SJCRH30 (cell line): ENCODE measurements at regions not wholly inside any gene's neighbourhood (a gene's known extent, or its start where the extent isn't known, plus 50 kb on each side); places are given as distances from the start of the nearest gene placed in this dataset.

Experiments used
- DNase-seq, 2 experiments: peaks; one replicate each; pipeline ENCODE4 v3.0.0-alpha.2; 2015 to 2020
- H3K27ac ChIP-seq: fragments of 250-450 bp; sonication (Bioruptor Pico); 2 replicates; pipeline ENCODE4 v1.5.1; 2020; ENCODE audit warnings: mild to moderate bottlenecking, moderate library complexity
- H3K27me3 ChIP-seq: fragments of 250-450 bp; sonication (Bioruptor Pico); 2 replicates; pipeline ENCODE4 v1.5.1; 2020; ENCODE audit warnings: mild to moderate bottlenecking, moderate library complexity
- H3K36me3 ChIP-seq: fragments of 250-450 bp; sonication (Bioruptor Pico); 2 replicates; pipeline ENCODE4 v1.5.1; 2020; ENCODE audit warnings: mild to moderate bottlenecking, moderate library complexity
- H3K4me1 ChIP-seq: fragments of 250-450 bp; sonication (Bioruptor Pico); 2 replicates; pipeline ENCODE4 v1.5.1; 2020; ENCODE audit warnings: mild to moderate bottlenecking, moderate library complexity
- H3K4me3 ChIP-seq: fragments of 250-450 bp; sonication (Bioruptor Pico); 2 replicates; pipeline ENCODE4 v1.5.1; 2020; ENCODE audit warnings: mild to moderate bottlenecking, moderate library complexity
- H3K9me3 ChIP-seq: fragments of 250-450 bp; sonication (Bioruptor Pico); replicated peaks from 2 replicates; pipeline ENCODE4 v1.5.1; 2020; ENCODE audit warnings: mild to moderate bottlenecking, moderate library complexity

DNA sequence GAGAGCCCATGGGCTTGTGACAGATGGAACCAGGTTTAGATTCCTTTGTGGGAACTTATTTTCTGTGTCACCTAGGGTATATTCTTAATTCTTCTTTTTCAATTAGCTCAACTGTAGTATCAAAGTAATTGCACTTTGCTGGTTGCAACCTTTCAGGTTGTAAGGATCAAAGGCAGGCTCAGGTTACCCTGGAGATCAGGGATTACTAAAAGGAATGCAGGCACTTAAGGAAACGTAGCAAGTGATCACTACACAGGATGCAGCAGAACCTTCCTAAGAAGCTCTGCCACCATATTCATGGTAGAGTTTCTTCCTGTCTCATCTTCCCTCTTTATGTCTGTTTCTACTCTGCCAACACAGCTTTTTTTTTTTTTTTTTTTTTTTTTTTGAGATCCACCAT lies 133.2 kb upstream of the JAG1 start:
- no peak overlapping the region for H3K4me3 ChIP-seq
- no peaks in the 10 kb centered on the region for H3K9me3 ChIP-seq
- no peaks in the 10 kb centered on the region for H3K27me3 ChIP-seq
- no peak for DNase-seq
- no peaks in the 10 kb centered on the region for H3K4me1 ChIP-seq
- no peaks in the 10 kb centered on the region for H3K36me3 ChIP-seq
- H3K27ac ChIP-seq: no peak overlapping the region

DNA sequence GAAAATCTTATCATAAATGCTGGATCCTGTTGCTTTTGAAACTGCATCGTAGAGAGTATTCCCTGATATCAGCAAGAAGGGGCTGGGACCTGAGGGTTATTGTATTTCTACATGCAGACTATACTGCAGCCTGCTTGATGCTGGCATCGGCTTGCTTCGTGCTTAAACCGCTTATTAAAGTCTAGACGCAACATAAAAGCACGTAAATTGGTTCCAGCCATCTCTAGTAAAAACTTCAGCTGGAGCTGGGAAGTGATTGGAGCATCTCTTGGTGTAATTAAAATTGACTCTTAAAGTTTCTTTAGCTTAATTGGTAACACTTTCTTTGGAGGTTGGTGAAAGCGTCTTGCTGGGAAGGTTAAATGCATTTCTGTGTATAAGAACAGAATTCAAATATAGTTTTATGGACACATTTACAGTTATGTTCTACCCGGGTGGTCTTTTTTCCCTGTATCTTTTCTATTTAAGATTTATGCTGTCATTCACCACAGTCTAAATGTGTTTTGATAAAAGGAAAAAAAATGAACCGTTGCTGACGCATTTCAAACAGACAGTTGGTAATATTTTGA lies 139.0 kb upstream of the JAG1 start:
- Histone ChIP-seq H3K9me3 (no peaks in the 10 kb centered on the region), H3K4me3 (no peak overlapping the region), H3K36me3 (no peaks in the 10 kb centered on the region), H3K4me1 (no peaks in the 10 kb centered on the region), H3K27me3 (no peaks in the 10 kb centered on the region), H3K27ac (no peak overlapping the region)
- DNase-seq: no peak

DNA sequence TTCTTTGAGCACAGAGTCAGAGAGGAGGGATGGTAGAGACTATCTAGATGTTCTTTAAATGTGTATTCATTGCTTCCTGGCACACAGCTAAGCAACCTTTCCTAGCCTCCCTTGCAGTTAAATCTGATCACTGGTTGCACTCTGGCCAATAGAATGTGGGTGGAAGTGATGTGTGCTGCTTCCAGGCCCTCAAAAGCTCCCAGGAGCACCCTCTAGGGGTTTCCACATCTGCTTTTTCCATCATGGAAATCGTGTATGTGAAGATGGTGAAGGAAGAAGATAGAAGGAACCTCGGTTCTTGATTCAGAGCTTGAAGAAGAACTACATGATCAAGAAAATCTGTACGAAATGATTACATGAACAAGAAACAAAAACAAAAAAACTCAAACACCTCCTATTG lies 149.8 kb upstream of the JAG1 start:
- Histone ChIP-seq H3K4me1 (no peaks in the 10 kb centered on the region), H3K36me3 (no peaks in the 10 kb centered on the region), H3K27me3 (no peaks in the 10 kb centered on the region), H3K9me3 (no peaks in the 10 kb centered on the region), H3K27ac (no peak overlapping the region), H3K4me3 (no peak overlapping the region)
- DNase-seq: no peak

DNA sequence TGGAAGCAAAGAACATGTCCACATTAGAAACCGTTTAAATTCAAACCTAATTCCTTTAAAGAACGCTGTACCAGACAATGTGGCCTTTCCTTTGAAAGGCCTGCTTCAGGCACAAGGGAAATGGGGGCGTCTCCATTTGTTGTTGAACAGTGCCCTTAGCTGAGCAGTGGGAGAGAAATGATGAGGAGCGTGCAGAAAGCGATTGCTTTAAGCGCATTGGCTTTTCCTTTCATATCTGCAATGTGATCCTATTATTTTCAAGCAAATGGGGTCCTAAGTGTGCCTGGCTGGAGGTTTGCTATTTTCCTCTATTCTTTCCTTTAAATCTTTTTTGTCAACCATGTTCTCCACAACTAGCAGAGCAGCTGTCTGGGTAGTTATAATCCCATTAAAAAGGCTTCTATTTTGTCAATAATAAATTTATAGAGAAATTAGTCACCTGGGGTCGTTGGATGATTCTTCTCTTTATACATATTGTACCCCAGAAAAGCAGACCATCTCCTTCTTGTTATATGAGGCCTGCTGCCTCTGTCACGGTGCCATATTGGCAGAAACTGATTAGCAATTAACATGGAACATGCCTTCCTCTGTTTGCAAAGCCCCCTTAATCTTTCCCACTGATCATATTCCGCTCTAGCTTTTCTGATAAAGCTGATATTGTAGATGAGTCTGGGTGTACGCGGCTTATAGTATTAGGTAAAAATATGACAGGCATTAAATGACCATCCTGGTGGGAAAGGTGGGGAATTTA lies 151.1 kb upstream of the JAG1 start:
- no peak for DNase-seq
- H3K27ac ChIP-seq: no peak overlapping the region
- H3K4me3 ChIP-seq: no peak overlapping the region
- H3K9me3 ChIP-seq: no peaks in the 10 kb centered on the region
- no peaks in the 10 kb centered on the region for H3K36me3 ChIP-seq
- 0 out of 2 replicates have a peak, but pooled peaks cover 5% of the 10 kb centered on the region for H3K27me3 ChIP-seq
- no peaks in the 10 kb centered on the region for H3K4me1 ChIP-seq

DNA sequence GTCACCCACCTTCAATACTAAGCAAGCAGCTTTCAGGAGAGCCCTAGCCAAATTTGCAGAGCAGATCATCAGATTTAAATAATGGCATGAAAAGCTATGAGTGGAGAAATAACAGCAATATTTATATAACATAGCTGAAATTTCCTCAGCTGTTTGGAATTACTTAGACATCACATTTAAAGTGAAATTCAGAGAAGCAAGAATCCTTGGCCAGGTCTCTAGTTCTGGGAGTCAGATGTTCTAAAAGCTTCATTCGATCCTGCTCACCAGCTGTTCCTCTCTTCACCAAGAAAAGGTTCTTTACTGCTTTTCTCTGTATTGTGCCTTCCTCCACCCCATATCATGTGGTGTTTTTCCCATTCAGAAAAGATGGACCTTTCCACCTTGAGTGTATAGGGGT lies 152.3 kb upstream of the JAG1 start:
- Histone ChIP-seq H3K9me3 (no peaks in the 10 kb centered on the region), H3K36me3 (no peaks in the 10 kb centered on the region), H3K27me3 (0 out of 2 replicates have a peak, but pooled peaks cover 5% of the 10 kb centered on the region), H3K4me3 (no peak overlapping the region), H3K4me1 (no peaks in the 10 kb centered on the region), H3K27ac (no peak overlapping the region)
- DNase-seq: no peak

DNA sequence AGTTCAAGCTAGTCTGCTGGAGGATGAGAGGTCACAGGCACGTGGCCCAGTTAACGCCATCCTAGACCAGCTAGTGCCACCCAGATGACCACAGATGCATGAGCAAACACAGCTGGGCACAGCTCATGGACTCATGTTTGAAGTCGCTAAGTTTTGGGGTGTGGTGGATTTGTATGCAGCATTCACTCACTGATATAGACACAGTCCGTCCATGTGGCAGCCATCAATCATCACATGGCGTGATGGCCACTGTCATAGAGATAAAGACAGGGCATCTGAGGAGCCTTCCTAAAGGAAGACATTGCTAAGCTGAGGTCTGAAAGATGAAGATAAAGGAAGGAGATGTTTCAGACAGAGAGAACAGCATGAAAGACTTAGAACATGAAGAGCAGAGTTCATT lies 154.4 kb upstream of the JAG1 start:
- Histone ChIP-seq H3K4me1 (no peaks in the 10 kb centered on the region), H3K27me3 (0 out of 2 replicates have a peak, but pooled peaks cover 5% of the 10 kb centered on the region), H3K27ac (no peak overlapping the region), H3K36me3 (no peaks in the 10 kb centered on the region), H3K9me3 (no peaks in the 10 kb centered on the region), H3K4me3 (no peak overlapping the region)
- DNase-seq: no peak

DNA sequence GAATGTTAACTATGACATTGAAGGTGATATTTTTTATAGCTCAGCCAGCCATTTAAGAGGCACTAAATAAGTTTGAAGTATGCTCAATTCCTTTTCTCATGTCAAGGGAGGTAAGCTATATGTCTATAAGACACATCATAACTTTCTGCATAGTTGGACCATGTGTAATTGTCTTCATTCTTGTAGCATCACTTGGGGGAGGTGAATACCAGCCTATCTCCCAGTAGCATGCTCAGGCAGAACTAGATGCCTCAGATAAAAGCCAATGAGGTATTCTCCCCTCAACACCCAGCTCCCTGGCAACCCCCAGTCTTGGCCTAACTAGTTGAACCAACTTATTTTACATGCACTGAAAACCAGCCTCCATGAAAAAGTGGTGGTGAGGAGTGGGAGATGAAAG lies 158.3 kb upstream of the JAG1 start:
- H3K36me3 ChIP-seq: no peaks in the 10 kb centered on the region
- 0 out of 2 replicates have a peak, but pooled peaks cover 5% of the 10 kb centered on the region for H3K27me3 ChIP-seq
- no peak overlapping the region for H3K27ac ChIP-seq
- no peak for DNase-seq
- no peak overlapping the region for H3K4me3 ChIP-seq
- no peaks in the 10 kb centered on the region for H3K4me1 ChIP-seq
- no peaks in the 10 kb centered on the region for H3K9me3 ChIP-seq

DNA sequence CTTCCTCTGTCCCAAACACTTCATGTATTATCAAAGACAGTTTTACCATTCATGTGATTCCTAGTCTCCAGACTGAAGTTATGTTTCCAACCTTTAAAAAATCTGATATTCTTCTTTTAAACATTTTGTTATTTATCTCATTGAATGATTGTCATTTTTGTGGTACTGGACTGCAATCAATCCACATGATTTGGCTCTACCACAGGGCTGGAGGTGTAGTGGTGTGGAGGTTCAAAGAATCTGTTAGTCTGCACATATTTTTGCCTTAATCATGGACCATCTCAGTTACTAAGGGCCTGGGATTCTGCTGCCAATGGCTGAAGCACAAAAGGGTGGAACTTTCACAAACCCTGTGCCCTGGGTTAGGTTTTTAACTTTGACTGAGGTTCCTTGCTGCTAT lies 164.1 kb upstream of the JAG1 start:
- H3K4me1 ChIP-seq: no peaks in the 10 kb centered on the region
- no peak overlapping the region for H3K27ac ChIP-seq
- H3K4me3 ChIP-seq: no peak overlapping the region
- DNase-seq: no peak
- H3K36me3 ChIP-seq: no peaks in the 10 kb centered on the region
- no peaks in the 10 kb centered on the region for H3K9me3 ChIP-seq
- no peaks in the 10 kb centered on the region for H3K27me3 ChIP-seq

DNA sequence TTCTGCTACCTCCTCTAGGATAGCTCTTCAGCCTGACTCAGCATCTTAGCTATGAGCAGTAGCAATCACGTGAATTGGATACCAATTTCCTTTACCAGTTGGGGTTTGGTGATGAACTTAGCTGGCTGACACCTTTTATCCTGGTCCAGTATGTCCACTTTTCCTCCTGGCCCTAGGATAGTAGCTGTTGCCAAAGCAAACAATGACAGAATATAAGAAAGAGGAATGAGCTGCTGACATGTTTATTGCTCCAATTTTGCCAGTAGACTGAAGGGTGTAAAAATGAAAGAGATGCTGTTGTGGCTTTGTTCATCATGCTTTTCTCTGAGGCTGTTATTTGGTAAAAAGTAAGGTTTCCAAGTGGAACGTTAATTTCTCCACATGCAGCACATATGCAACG lies 168.3 kb upstream of the JAG1 start:
- Histone ChIP-seq H3K36me3 (no peaks in the 10 kb centered on the region), H3K4me1 (no peaks in the 10 kb centered on the region), H3K4me3 (no peak overlapping the region), H3K27me3 (no peaks in the 10 kb centered on the region), H3K27ac (no peak overlapping the region), H3K9me3 (no peaks in the 10 kb centered on the region)
- no peak for DNase-seq

DNA sequence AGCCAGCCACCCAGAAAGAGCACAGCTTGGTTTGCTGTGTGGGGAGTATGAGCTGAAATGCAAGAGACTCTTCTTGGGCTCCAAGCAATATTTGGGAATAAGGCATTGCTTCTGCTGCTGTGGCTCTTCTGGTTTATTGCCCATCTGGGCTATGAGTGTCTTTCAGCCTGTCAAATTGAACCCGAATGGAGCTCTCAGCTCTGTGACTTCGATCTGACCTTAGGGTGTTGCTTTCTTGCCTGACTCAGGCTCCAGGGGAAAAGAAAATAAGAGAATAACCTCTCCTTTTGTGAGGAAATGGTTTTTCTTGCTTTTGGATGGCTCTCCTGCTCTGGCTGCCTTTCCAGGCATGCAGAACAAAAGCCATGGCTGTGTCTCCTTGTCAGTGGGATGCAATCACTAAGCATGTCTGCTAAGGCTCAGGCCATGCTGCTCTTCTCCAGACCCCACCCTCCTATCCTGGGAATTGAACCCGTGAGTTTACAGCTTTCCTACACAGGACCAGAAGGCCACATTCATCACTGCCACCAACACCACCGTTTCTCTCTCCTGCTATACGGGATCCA lies 169.4 kb upstream of the JAG1 start:
- H3K36me3 ChIP-seq: no peaks in the 10 kb centered on the region
- H3K9me3 ChIP-seq: no peaks in the 10 kb centered on the region
- no peaks in the 10 kb centered on the region for H3K27me3 ChIP-seq
- no peaks in the 10 kb centered on the region for H3K4me1 ChIP-seq
- H3K4me3 ChIP-seq: no peak overlapping the region
- DNase-seq: no peak
- no peak overlapping the region for H3K27ac ChIP-seq

DNA sequence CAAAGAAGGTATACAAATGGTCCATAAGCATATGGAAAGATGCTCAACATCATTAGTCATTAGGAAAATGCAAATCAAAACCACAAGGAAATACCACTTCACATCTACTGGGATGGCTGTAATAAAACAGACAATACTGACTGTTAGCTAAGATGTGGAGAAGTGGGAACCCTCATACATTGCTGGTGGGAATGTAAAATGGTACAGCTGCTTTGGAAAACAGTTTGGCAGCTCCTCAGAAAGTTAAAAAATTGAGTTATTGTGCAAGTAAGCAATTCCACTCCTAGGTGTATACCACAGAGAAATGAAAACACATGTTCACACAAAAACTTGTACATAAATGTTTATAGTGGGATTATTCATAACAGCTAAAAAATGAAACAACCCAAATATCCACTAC lies 173.0 kb upstream of the JAG1 start:
- Histone ChIP-seq H3K4me3 (no peak overlapping the region), H3K4me1 (peaks cover 15% of the 10 kb centered on the region), H3K27me3 (no peaks in the 10 kb centered on the region), H3K36me3 (no peaks in the 10 kb centered on the region), H3K27ac (no peak overlapping the region), H3K9me3 (no peaks in the 10 kb centered on the region)
- no peak for DNase-seq

DNA sequence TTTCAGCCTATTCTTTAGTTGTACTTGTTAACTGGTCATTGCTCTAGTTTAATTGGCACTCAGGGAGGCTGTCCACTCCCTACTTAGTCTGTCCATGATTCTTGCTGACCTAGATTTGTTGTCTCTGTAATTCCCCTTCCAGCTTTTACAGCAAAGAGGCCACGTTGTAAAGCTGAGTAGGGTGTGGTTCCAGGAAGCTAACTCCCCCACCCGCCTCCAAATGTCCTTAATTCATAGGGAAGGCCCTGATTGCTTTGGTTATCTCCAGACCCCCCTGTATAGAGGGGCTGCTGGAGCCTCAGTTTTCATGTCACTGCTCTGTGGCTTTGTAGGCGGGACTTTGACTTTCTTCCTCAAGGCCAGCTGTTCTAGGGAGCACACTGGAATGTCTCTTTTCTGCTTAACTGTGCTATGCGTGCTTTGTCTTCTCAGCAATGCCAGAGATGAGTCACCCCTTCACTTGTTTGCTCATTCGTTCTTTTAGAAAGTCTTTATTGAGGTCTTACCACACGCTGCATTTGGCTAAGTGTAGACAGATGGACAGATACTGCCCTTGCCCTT lies 175.1 kb upstream of the JAG1 start:
- Histone ChIP-seq H3K4me1 (peaks cover 15% of the 10 kb centered on the region), H3K36me3 (no peaks in the 10 kb centered on the region), H3K9me3 (no peaks in the 10 kb centered on the region), H3K27me3 (no peaks in the 10 kb centered on the region), H3K27ac (0 out of 2 replicates have a peak overlapping the region, but pooled peaks have one; percentile 4), H3K4me3 (no peak overlapping the region)
- DNase-seq: peak; percentile 72 to 83

DNA sequence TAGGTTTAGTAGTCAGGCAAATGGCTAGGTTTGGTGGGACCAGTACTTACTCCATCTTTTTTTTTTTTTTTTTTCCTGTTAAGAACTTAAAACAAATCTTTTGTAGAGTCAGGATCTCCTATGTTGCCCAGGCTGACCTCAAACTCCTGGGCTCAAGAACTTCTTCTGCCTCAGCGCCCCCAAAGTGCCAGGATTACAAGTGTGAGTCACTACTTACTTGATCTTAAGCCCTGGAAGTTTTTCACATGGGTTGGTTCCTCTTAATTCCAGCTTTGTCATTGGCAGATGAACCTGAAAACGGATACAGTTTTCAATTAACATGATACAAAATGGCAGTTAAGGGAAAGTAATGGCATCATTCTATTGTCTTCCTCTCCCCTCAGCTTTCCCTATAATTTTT lies 179.4 kb upstream of the JAG1 start:
- H3K27ac ChIP-seq: no peak overlapping the region
- no peaks in the 10 kb centered on the region for H3K36me3 ChIP-seq
- H3K27me3 ChIP-seq: no peaks in the 10 kb centered on the region
- no peak for DNase-seq
- peaks cover 15% of the 10 kb centered on the region for H3K4me1 ChIP-seq
- no peaks in the 10 kb centered on the region for H3K9me3 ChIP-seq
- no peak overlapping the region for H3K4me3 ChIP-seq

DNA sequence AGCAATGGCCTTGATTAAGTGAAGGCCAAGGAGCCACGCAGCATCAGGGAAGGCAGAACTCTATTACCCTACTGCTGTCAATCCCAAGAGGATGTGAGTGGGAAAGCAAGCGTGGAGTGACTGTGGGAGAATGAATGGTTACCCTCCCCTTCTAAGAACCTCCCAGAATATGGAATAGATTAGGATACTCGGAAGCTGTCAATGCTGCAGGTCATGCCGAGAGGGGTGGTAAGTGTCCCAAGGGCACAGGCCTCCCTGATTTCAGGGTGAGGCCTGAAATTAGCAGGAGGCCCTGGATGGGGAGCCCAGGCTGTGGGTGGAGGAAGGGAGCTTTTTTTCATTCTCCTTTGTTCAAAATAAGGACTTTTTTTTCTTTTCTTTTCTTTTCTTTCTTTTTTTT lies 179.9 kb upstream of the JAG1 start:
- Histone ChIP-seq H3K4me3 (no peak overlapping the region), H3K27me3 (no peaks in the 10 kb centered on the region), H3K27ac (no peak overlapping the region), H3K36me3 (no peaks in the 10 kb centered on the region), H3K4me1 (peaks cover 13% of the 10 kb centered on the region), H3K9me3 (no peaks in the 10 kb centered on the region)
- DNase-seq: no peak

DNA sequence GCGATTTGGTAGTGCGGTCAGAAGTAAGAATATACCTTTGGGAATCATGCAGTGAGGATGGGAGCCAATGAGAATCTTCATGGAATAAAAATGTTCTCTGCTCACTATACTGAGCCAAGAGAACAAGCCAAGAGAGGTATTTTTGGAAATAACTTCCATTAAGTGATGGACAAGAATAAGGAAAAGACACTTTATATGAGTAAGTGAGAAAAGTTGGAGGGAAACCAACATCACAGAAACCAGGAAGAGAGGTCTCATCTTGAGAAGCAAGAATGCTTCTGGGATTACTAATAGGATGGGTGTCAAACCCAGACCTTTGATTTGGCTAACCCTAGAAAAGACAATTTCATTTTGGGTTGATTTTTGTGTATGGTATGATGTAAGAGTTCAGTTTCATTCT lies 181.2 kb upstream of the JAG1 start:
- no peaks in the 10 kb centered on the region for H3K36me3 ChIP-seq
- H3K27me3 ChIP-seq: no peaks in the 10 kb centered on the region
- no peak for DNase-seq
- H3K4me1 ChIP-seq: peaks cover 2% of the 10 kb centered on the region
- H3K4me3 ChIP-seq: no peak overlapping the region
- H3K9me3 ChIP-seq: no peaks in the 10 kb centered on the region
- no peak overlapping the region for H3K27ac ChIP-seq
